IgD-negative memory B cell (primary cell): ENCODE measurements at regions not wholly inside any gene's neighbourhood (a gene's known extent, or its start where the extent isn't known, plus 50 kb on each side); places are given as distances from the start of the nearest gene placed in this dataset.

Source experiments
- H3K27ac Mint-ChIP-seq, 3 donors: one replicate each; pipeline ENCODE4 v1.8.0; 2020 to 2022; ENCODE audit warnings: mild to moderate bottlenecking in 3 of 3, mixed read lengths in 3 of 3, moderate library complexity in 1 of 3
- H3K27me3 Mint-ChIP-seq: one replicate; pipeline ENCODE4 v1.8.0; 2021; ENCODE audit warnings: mixed read lengths
- H3K36me3 Mint-ChIP-seq: one replicate; pipeline ENCODE4 v1.8.0; 2020; ENCODE audit warnings: mild to moderate bottlenecking, mixed read lengths
- H3K4me1 Mint-ChIP-seq, 3 donors: one replicate each; pipeline ENCODE4 v1.8.0; 2020 to 2022; ENCODE audit warnings: mixed read lengths in 3 of 3, mild to moderate bottlenecking in 1 of 3
- H3K4me3 Mint-ChIP-seq, 4 donors: one replicate each; pipeline ENCODE4 v1.8.0; 2020 to 2022; ENCODE audit warnings: mild to moderate bottlenecking in 4 of 4, mixed read lengths in 4 of 4, moderate library complexity in 3 of 4
- H3K9me3 Mint-ChIP-seq, 3 donors: one replicate each; pipeline ENCODE4 v1.8.0; 2020 to 2021; ENCODE audit warnings: mixed read lengths in 3 of 3, mild to moderate bottlenecking in 1 of 3

GRCh38 chr3:17979911-17980310, 237.5 kb upstream of the TBC1D5 start:
- Mint-ChIP-seq H3K4me1 (no peaks in the 10 kb centered on the region), H3K9me3 (peaks cover 0 to 2% (median 0%) of the 10 kb centered on the region in 3 donors), H3K4me3 (no peak overlapping the region), H3K36me3 (no peaks in the 10 kb centered on the region), H3K27me3 (peaks cover 11% of the 10 kb centered on the region), H3K27ac (no peak overlapping the region)

- H3K36me3 Mint-ChIP-seq: no peaks in the 10 kb centered on the region
- H3K9me3 Mint-ChIP-seq: peaks cover 0 to 2% (median 0%) of the 10 kb centered on the region in 3 donors
- H3K27me3 Mint-ChIP-seq: peaks cover 11% of the 10 kb centered on the region
- H3K4me1 Mint-ChIP-seq: no peaks in the 10 kb centered on the region
- H3K27ac Mint-ChIP-seq: no peak overlapping the region
- no peak overlapping the region for H3K4me3 Mint-ChIP-seq
Observed at GRCh38 chr3:17979252-17979651, 236.8 kb upstream of the TBC1D5 start.

- H3K4me1 Mint-ChIP-seq: no peaks in the 10 kb centered on the region
- peaks cover 0 to 2% (median 0%) of the 10 kb centered on the region in 3 donors for H3K9me3 Mint-ChIP-seq
- H3K36me3 Mint-ChIP-seq: peaks cover 2% of the 10 kb centered on the region
- H3K27me3 Mint-ChIP-seq: peaks cover 2% of the 10 kb centered on the region
- H3K27ac Mint-ChIP-seq: no peak overlapping the region
- no peak overlapping the region for H3K4me3 Mint-ChIP-seq
Observed at GRCh38 chr3:17974206-17974841, 231.9 kb upstream of the TBC1D5 start.

- peaks cover 2% of the 10 kb centered on the region for H3K36me3 Mint-ChIP-seq
- no peaks in the 10 kb centered on the region for H3K4me1 Mint-ChIP-seq
- H3K27me3 Mint-ChIP-seq: peaks cover 2% of the 10 kb centered on the region
- no peak overlapping the region for H3K4me3 Mint-ChIP-seq
- no peak overlapping the region for H3K27ac Mint-ChIP-seq
- H3K9me3 Mint-ChIP-seq: peaks cover 0 to 2% (median 0%) of the 10 kb centered on the region in 3 donors
Observed at GRCh38 chr3:17972959-17973906, 230.8 kb upstream of the TBC1D5 start.

GRCh38 chr3:17972476-17972875, 230.0 kb upstream of the TBC1D5 start:
- H3K36me3 Mint-ChIP-seq: peaks cover 2% of the 10 kb centered on the region
- H3K4me1 Mint-ChIP-seq: no peaks in the 10 kb centered on the region
- no peak overlapping the region for H3K4me3 Mint-ChIP-seq
- H3K9me3 Mint-ChIP-seq: peaks cover 0 to 2% (median 0%) of the 10 kb centered on the region in 3 donors
- H3K27ac Mint-ChIP-seq: no peak overlapping the region
- H3K27me3 Mint-ChIP-seq: peaks cover 2% of the 10 kb centered on the region

- H3K27ac Mint-ChIP-seq: no peak overlapping the region
- peaks cover 2% of the 10 kb centered on the region for H3K36me3 Mint-ChIP-seq
- peaks cover 0 to 2% (median 0%) of the 10 kb centered on the region in 3 donors for H3K9me3 Mint-ChIP-seq
- H3K4me3 Mint-ChIP-seq: no peak overlapping the region
- no peaks in the 10 kb centered on the region for H3K4me1 Mint-ChIP-seq
- H3K27me3 Mint-ChIP-seq: peaks cover 2% of the 10 kb centered on the region
Observed at GRCh38 chr3:17972030-17972429, 229.6 kb upstream of the TBC1D5 start.

GRCh38 chr3:17969985-17970568, 227.6 kb upstream of the TBC1D5 start:
- Mint-ChIP-seq H3K36me3 (peaks cover 2% of the 10 kb centered on the region), H3K4me1 (no peaks in the 10 kb centered on the region), H3K27me3 (peaks cover 5% of the 10 kb centered on the region), H3K27ac (no peak overlapping the region), H3K9me3 (peaks cover 0 to 2% (median 0%) of the 10 kb centered on the region in 3 donors), H3K4me3 (no peak overlapping the region)

- Mint-ChIP-seq H3K4me3 (no peak overlapping the region), H3K4me1 (no peaks in the 10 kb centered on the region), H3K36me3 (peaks cover 2% of the 10 kb centered on the region), H3K9me3 (peaks cover 0 to 2% (median 0%) of the 10 kb centered on the region in 3 donors), H3K27me3 (peaks cover 5% of the 10 kb centered on the region), H3K27ac (no peak overlapping the region)
Observed at GRCh38 chr3:17969244-17969643, 226.8 kb upstream of the TBC1D5 start.

GRCh38 chr3:17967953-17968607, 225.6 kb upstream of the TBC1D5 start:
- Mint-ChIP-seq H3K4me3 (no peak overlapping the region), H3K27ac (peak overlapping the region in 1 of 3 donors; percentile 74), H3K9me3 (peaks cover 0 to 2% (median 0%) of the 10 kb centered on the region in 3 donors), H3K36me3 (peaks cover 2% of the 10 kb centered on the region), H3K27me3 (peaks cover 5% of the 10 kb centered on the region), H3K4me1 (no peaks in the 10 kb centered on the region)

- Mint-ChIP-seq H3K9me3 (peaks cover 0 to 3% (median 2%) of the 10 kb centered on the region in 3 donors), H3K36me3 (peaks cover 2% of the 10 kb centered on the region), H3K27ac (peak overlapping the region in 1 of 3 donors; percentile 71), H3K27me3 (peaks cover 6% of the 10 kb centered on the region), H3K4me3 (no peak overlapping the region), H3K4me1 (no peaks in the 10 kb centered on the region)
Observed at GRCh38 chr3:17967111-17967510, 224.7 kb upstream of the TBC1D5 start.

GRCh38 chr3:17965331-17965730, 222.9 kb upstream of the TBC1D5 start:
- Mint-ChIP-seq H3K4me3 (no peak overlapping the region), H3K27ac (no peak overlapping the region), H3K36me3 (peaks cover 2% of the 10 kb centered on the region), H3K4me1 (no peaks in the 10 kb centered on the region), H3K9me3 (peaks cover 0 to 3% (median 2%) of the 10 kb centered on the region in 3 donors), H3K27me3 (peaks cover 6% of the 10 kb centered on the region)

- Mint-ChIP-seq H3K36me3 (no peaks in the 10 kb centered on the region), H3K9me3 (peaks cover 0 to 3% (median 0%) of the 10 kb centered on the region in 3 donors), H3K27ac (no peak overlapping the region), H3K27me3 (peaks cover 4% of the 10 kb centered on the region), H3K4me1 (no peaks in the 10 kb centered on the region), H3K4me3 (no peak overlapping the region)
Observed at GRCh38 chr3:17964108-17964507, 221.7 kb upstream of the TBC1D5 start.

- Mint-ChIP-seq H3K27ac (no peak overlapping the region), H3K9me3 (peaks cover 2 to 15% (median 9%) of the 10 kb centered on the region in 3 donors), H3K4me1 (no peaks in the 10 kb centered on the region), H3K4me3 (no peak overlapping the region), H3K36me3 (peaks cover 2% of the 10 kb centered on the region), H3K27me3 (peaks cover 2% of the 10 kb centered on the region)
Observed at GRCh38 chr3:17955411-17955810, 213.0 kb upstream of the TBC1D5 start.

GRCh38 chr3:17954801-17955200, 212.4 kb upstream of the TBC1D5 start:
- Mint-ChIP-seq H3K36me3 (peaks cover 2% of the 10 kb centered on the region), H3K4me1 (no peaks in the 10 kb centered on the region), H3K27me3 (peaks cover 2% of the 10 kb centered on the region), H3K27ac (no peak overlapping the region), H3K4me3 (no peak overlapping the region), H3K9me3 (peaks cover 2 to 16% (median 11%) of the 10 kb centered on the region in 3 donors)

- Mint-ChIP-seq H3K27ac (no peak overlapping the region), H3K4me3 (no peak overlapping the region), H3K9me3 (peaks cover 4 to 19% (median 16%) of the 10 kb centered on the region in 3 donors), H3K36me3 (peaks cover 2% of the 10 kb centered on the region), H3K4me1 (peaks cover 0 to 2% (median 1%) of the 10 kb centered on the region in 3 donors), H3K27me3 (peaks cover 16% of the 10 kb centered on the region)
Observed at GRCh38 chr3:17951241-17951640, 208.8 kb upstream of the TBC1D5 start.
